H1 (cell line): ENCODE measurements at regions not wholly inside any gene's neighbourhood (a gene's known extent, or its start where the extent isn't known, plus 50 kb on each side); places are given as distances from the start of the nearest gene placed in this dataset.

ENCODE experiments used
- CTCF ChIA-PET: fragments of 300-600 bp; sonication (Branson Sonifier 250); formaldehyde crosslinking; loops from one replicate; lab custom pipeline; 2021; ENCODE audit not compliant: partially characterized antibody; lab: Charles Lee
- POLR2A ChIA-PET: fragments of 300-600 bp; sonication (Branson Sonifier 250); formaldehyde crosslinking; loops from one replicate; lab custom pipeline; 2021; ENCODE audit warnings: inconsistent platforms; ENCODE audit not compliant: partially characterized antibody; lab: Charles Lee
- DNase-seq, 2 experiments: peaks; one replicate each; pipeline versions ENCODE4 v3.0.0 to v3.0.0-alpha.2; 2010 to 2022; ENCODE audit warnings: low spot score in 2 of 2, low read depth in 1 of 2, mixed read lengths in 1 of 2
- FAIRE-seq: peaks from 2 replicates; lab custom pipeline; 2011; peaks lifted over from hg19 to GRCh38; lab: Jason Lieb, UNC
- H2AFZ ChIP-seq: 2 replicates; pipeline ENCODE4 v1.8.1; 2012; ENCODE audit warnings: low read length, inconsistent platforms
- H2AK5ac ChIP-seq: 2 replicates; pipeline ENCODE4 v1.6.1; 2013; ENCODE audit warnings: low read depth, low read length
- H2BK120ac ChIP-seq: replicated peaks from 2 replicates; pipeline ENCODE3; 2013; ENCODE audit warnings: low read depth, low read length, inconsistent platforms
- H2BK12ac ChIP-seq: 2 replicates; pipeline ENCODE4 v1.6.1; 2013; ENCODE audit warnings: low read depth, low read length
- H2BK15ac ChIP-seq: 2 replicates; pipeline ENCODE4 v1.6.1; 2013; ENCODE audit warnings: low read length
- H2BK20ac ChIP-seq: 2 replicates; pipeline ENCODE4 v1.6.1; 2013; ENCODE audit warnings: low read length
- H2BK5ac ChIP-seq: 2 replicates; pipeline ENCODE4 v1.6.1; 2013; ENCODE audit warnings: low read depth, low read length
- H3K14ac ChIP-seq: 2 replicates; pipeline ENCODE4 v1.6.1; 2013; ENCODE audit warnings: inconsistent platforms; ENCODE audit not compliant: insufficient read length
- H3K18ac ChIP-seq: 2 replicates; pipeline ENCODE4 v1.6.1; 2013; ENCODE audit warnings: low read length; ENCODE audit errors: extremely low read depth
- H3K23ac ChIP-seq: 2 replicates; pipeline ENCODE4 v1.6.1; 2013; ENCODE audit warnings: inconsistent platforms; ENCODE audit not compliant: insufficient read length
- H3K23me2 ChIP-seq: 2 replicates; pipeline ENCODE4 v1.6.1; 2013; ENCODE audit warnings: low read depth, low read length
- H3K27ac ChIP-seq: 2 replicates; pipeline ENCODE4 v1.6.1; 2011; ENCODE audit warnings: low read depth, low read length, inconsistent platforms
- H3K27me3 ChIP-seq, 4 experiments: replicated peaks in 1 of 4; 1 replicate in 1 of 4; 2 replicates in 3 of 4; pipeline versions ENCODE4 v1.6.1 to v1.8.1; 2011 to 2013; ENCODE audit warnings: low read length in 3 of 4, mild to moderate bottlenecking in 3 of 4, inconsistent platforms in 2 of 4, mixed read lengths in 2 of 4, moderate library complexity in 1 of 4; ENCODE audit not compliant: control insufficient read depth in 3 of 4, insufficient read depth in 3 of 4; ENCODE audit errors: extremely low read depth in 1 of 4
- H3K36me3 ChIP-seq, 4 experiments: 2 replicates each; pipeline versions ENCODE4 v1.6.1 to v1.8.1; 2011 to 2013; ENCODE audit warnings: mild to moderate bottlenecking in 4 of 4, low read length in 3 of 4, moderate library complexity in 2 of 4, control low read depth in 1 of 4, inconsistent platforms in 1 of 4; ENCODE audit not compliant: insufficient read depth in 4 of 4, control insufficient read depth in 2 of 4
- H3K4ac ChIP-seq: replicated peaks from 2 replicates; pipeline ENCODE3; 2013; ENCODE audit warnings: low read length, low read depth, mixed read lengths, inconsistent platforms; ENCODE audit not compliant: insufficient read length
- H3K4me1 ChIP-seq, 4 experiments: replicated peaks in 1 of 4; 1 replicate in 1 of 4; 2 replicates in 3 of 4; pipeline versions ENCODE4 v1.6.1 to v1.8.1; 2011 to 2013; ENCODE audit warnings: low read length in 3 of 4, inconsistent platforms in 2 of 4, mixed read lengths in 1 of 4; ENCODE audit not compliant: insufficient read depth in 4 of 4, control insufficient read depth in 3 of 4
- H3K4me2 ChIP-seq, 2 experiments: 2 replicates each; pipeline versions ENCODE4 v1.6.1 to v1.8.1; 2011 to 2013; ENCODE audit warnings: low read depth in 2 of 2, low read length in 2 of 2, control low read depth in 1 of 2, inconsistent platforms in 1 of 2, mild to moderate bottlenecking in 1 of 2; ENCODE audit not compliant: insufficient read depth in 1 of 2
- H3K4me3 ChIP-seq, 4 experiments: fragments of 200-600, 300-600 bp in 1 of 4; sonication (generic), shearing (Covaris generic), sonication (Bioruptor Twin) in 1 of 4; 2 replicates each; pipeline versions ENCODE4 v1.5.1 to v1.8.1; 2011 to 2016; ENCODE audit warnings: low read length in 4 of 4, low read depth in 3 of 4, control low read depth in 2 of 4, inconsistent platforms in 2 of 4, mild to moderate bottlenecking in 2 of 4, mixed read lengths in 1 of 4, moderate library complexity in 1 of 4; ENCODE audit not compliant: insufficient read depth in 2 of 4; ENCODE audit errors: extremely low read depth in 1 of 4
- H3K56ac ChIP-seq: replicated peaks from 2 replicates; pipeline ENCODE3; 2013; ENCODE audit warnings: low read depth, mild to moderate bottlenecking, mixed read lengths, low read length, inconsistent platforms; ENCODE audit not compliant: insufficient read length
- H3K79me1 ChIP-seq: 2 replicates; pipeline ENCODE4 v1.6.1; 2013; ENCODE audit warnings: low read depth, low read length, control low read depth
- H3K79me2 ChIP-seq, 2 experiments: 2 replicates each; pipeline versions ENCODE4 v1.6.1 to v1.8.1; 2012 to 2013; ENCODE audit warnings: low read length in 2 of 2, mild to moderate bottlenecking in 2 of 2, inconsistent platforms in 1 of 2; ENCODE audit not compliant: insufficient read depth in 2 of 2, control insufficient read depth in 1 of 2
- H3K9ac ChIP-seq, 4 experiments: replicated peaks in 1 of 4; 1 replicate in 1 of 4; 2 replicates in 3 of 4; pipeline versions ENCODE4 v1.6.1 to v1.8.1; 2011 to 2013; ENCODE audit warnings: low read depth in 3 of 4, low read length in 3 of 4, control low read depth in 2 of 4, mild to moderate bottlenecking in 2 of 4, moderate library complexity in 2 of 4, inconsistent platforms in 1 of 4; ENCODE audit errors: extremely low read depth in 1 of 4
- H3K9me3 ChIP-seq, 2 experiments: 2 replicates each; pipeline versions ENCODE4 v1.6.1 to v1.8.1; 2012 to 2013; ENCODE audit warnings: mild to moderate bottlenecking in 2 of 2, moderate library complexity in 2 of 2, control low read depth in 1 of 2, inconsistent platforms in 1 of 2, low read depth in 1 of 2, low read length in 1 of 2, mixed read lengths in 1 of 2; ENCODE audit not compliant: insufficient read depth in 2 of 2
- H4K20me1 ChIP-seq, 2 experiments: replicated peaks in 1 of 2; 2 replicates each; pipeline versions ENCODE3 to v1.8.1; 2011 to 2013; ENCODE audit warnings: inconsistent platforms in 2 of 2, low read length in 2 of 2, mild to moderate bottlenecking in 1 of 2; ENCODE audit not compliant: insufficient read depth in 2 of 2, control insufficient read depth in 1 of 2
- H4K5ac ChIP-seq: 2 replicates; pipeline ENCODE4 v1.6.1; 2013; ENCODE audit warnings: low read length, low read depth, mixed read lengths, inconsistent platforms; ENCODE audit not compliant: insufficient read length
- H4K8ac ChIP-seq: 2 replicates; pipeline ENCODE4 v1.8.0; 2013; ENCODE audit warnings: mild to moderate bottlenecking, moderate library complexity, low read length, inconsistent platforms; ENCODE audit not compliant: insufficient read depth; ENCODE audit errors: extremely low read depth
- H4K91ac ChIP-seq: replicated peaks from 2 replicates; pipeline ENCODE3; 2013; ENCODE audit warnings: low read length, mixed read lengths, inconsistent platforms; ENCODE audit not compliant: insufficient read length
- JUND ChIP-seq: IDR thresholded peaks from 2 replicates; pipeline ENCODE4 v1.6.1; 2011; ENCODE audit warnings: mild to moderate bottlenecking, improper control_type of control experiment, low read length
- MAFK ChIP-seq: IDR thresholded peaks from 2 replicates; pipeline ENCODE4 v1.6.1; 2012; ENCODE audit warnings: low read depth, mild to moderate bottlenecking, improper control_type of control experiment, low read length
- NRF1 ChIP-seq: IDR thresholded peaks from 2 replicates; pipeline ENCODE4 v1.6.1; 2011; ENCODE audit warnings: mild to moderate bottlenecking, low read depth, low read length, improper control_type of control experiment
- RBBP5 ChIP-seq: IDR thresholded peaks from 2 replicates; pipeline ENCODE4 v1.7.1; 2012; ENCODE audit warnings: low read depth, mild to moderate bottlenecking, inconsistent platforms, low read length, moderate library complexity, borderline replicate concordance
- RFX5 ChIP-seq: IDR thresholded peaks from 2 replicates; pipeline ENCODE4 v1.6.1; 2011; ENCODE audit warnings: low read depth, low read length, improper control_type of control experiment, borderline replicate concordance
- SRF ChIP-seq: IDR thresholded peaks from 2 replicates; pipeline ENCODE4 v1.6.1; 2011; ENCODE audit warnings: mild to moderate bottlenecking, low read depth, low read length, moderate library complexity
- TAF7 ChIP-seq: optimal IDR thresholded peaks from 2 replicates; pipeline ENCODE3; 2011; ENCODE audit warnings: low read depth, mild to moderate bottlenecking, inconsistent platforms, low read length, moderate library complexity, borderline replicate concordance
- WGBS, 2 experiments: shearing (Covaris generic) in 1 of 2; methylation state at CpG; one replicate each; pipeline versions ENCODE4 v1.1.6 to v1.1.7; 2013 to 2015; ENCODE audit warnings: low lambda C conversion rate in 2 of 2, mixed read lengths in 2 of 2, inconsistent platforms in 1 of 2, low coverage in 1 of 2, missing lambda C conversion rate in 1 of 2; ENCODE audit not compliant: insufficient replicate concordance in 2 of 2, insufficient coverage in 1 of 2, insufficient read length in 1 of 2; ENCODE audit errors: extremely low coverage in 1 of 2, missing lambda C conversion rate in 1 of 2; 5-methylcytosine and 5-hydroxymethylcytosine counted together

- no peak overlapping the region for H2BK15ac ChIP-seq
- no peak overlapping the region for H3K4ac ChIP-seq
- H4K91ac ChIP-seq: no peak overlapping the region
- no peak overlapping the region for H2BK12ac ChIP-seq
- CTCF ChIA-PET: interaction anchor here (0.7 to 2.6 kb wide), 9 partner anchors 10 to 364 kb away, joined by 3 to 13 read pairs (median 4); no protein-coding TSS in a partner anchor
- DNase-seq (no peak), FAIRE-seq (no peak)
- POLR2A ChIA-PET: no interaction called here
- H4K5ac ChIP-seq: no peak overlapping the region
- no peak overlapping the region for H4K8ac ChIP-seq
- no peaks in the 10 kb centered on the region for H3K23me2 ChIP-seq
- no peak overlapping the region for H2BK20ac ChIP-seq
- no peaks in the 10 kb centered on the region for H3K79me2 ChIP-seq
- H2AFZ ChIP-seq: no peak overlapping the region
- no peak overlapping the region for H3K27ac ChIP-seq
- no peaks in the 10 kb centered on the region for H3K9me3 ChIP-seq
- H3K23ac ChIP-seq: no peak overlapping the region
- no peaks in the 10 kb centered on the region for H3K79me1 ChIP-seq
- 85% methylated on average over 3 of the region's 3 CpGs; no CpG with 5 or more reads in 1 of the 2 experiments for WGBS, 2 experiments
- H3K14ac ChIP-seq: no peak overlapping the region
- no peak overlapping the region for H2BK5ac ChIP-seq
- H3K4me1 ChIP-seq: peaks cover 0 to 4% (median 0%) of the 10 kb centered on the region in 4 experiments; a peak in 1 of 7 replicates
- no peaks in the 10 kb centered on the region for H3K27me3 ChIP-seq
- no peak overlapping the region for H3K18ac ChIP-seq
- no peaks in the 10 kb centered on the region for H4K20me1 ChIP-seq
- no peak overlapping the region for H2AK5ac ChIP-seq
- H3K9ac ChIP-seq: no peak overlapping the region
- H3K36me3 ChIP-seq: no peaks in the 10 kb centered on the region
- no peak overlapping the region for H3K4me2 ChIP-seq
- no peak overlapping the region for H3K56ac ChIP-seq
- no peak for TF ChIP-seq NRF1
- TF ChIP-seq MAFK: no peak
- no peak for TF ChIP-seq JUND
- TF ChIP-seq RFX5: no peak
- TF ChIP-seq TAF7: no peak
- no peak for TF ChIP-seq SRF
- TF ChIP-seq RBBP5: no peak
- TF ChIP-seq, all 59 proteins: peak for 0
- Histone ChIP-seq H2BK120ac (no peak overlapping the region), H3K4me3 (no peak overlapping the region)
These were observed 197.9 kb downstream of the ICOS start for GRCh38 chr2:204134421-204134820.
